NT2/D1 (cell line): ENCODE measurements at regions not wholly inside any gene's neighbourhood (a gene's known extent, or its start where the extent isn't known, plus 50 kb on each side); places are given as distances from the start of the nearest gene placed in this dataset.

Source experiments
- DNase-seq: peaks from one replicate; pipeline ENCODE4 v3.0.0-alpha.2; 2011; ENCODE audit warnings: low read depth, low spot score
- H3K27me3 ChIP-seq: 2 replicates; pipeline ENCODE4 v1.6.0; 2011; ENCODE audit warnings: mild to moderate bottlenecking; ENCODE audit not compliant: insufficient read length, insufficient read depth
- H3K36me3 ChIP-seq: 2 replicates; pipeline ENCODE4 v1.6.1; 2011; ENCODE audit warnings: mild to moderate bottlenecking, low read length, mixed read lengths; ENCODE audit not compliant: insufficient read depth, insufficient read length
- H3K4me1 ChIP-seq: 2 replicates; pipeline ENCODE4 v1.5.1; 2011; ENCODE audit not compliant: insufficient read depth, insufficient read length
- H3K4me3 ChIP-seq: 2 replicates; pipeline ENCODE4 v1.5.1; 2011; ENCODE audit warnings: low read depth; ENCODE audit not compliant: insufficient read length
- H3K9ac ChIP-seq: 2 replicates; pipeline ENCODE4 v1.6.0; 2011; ENCODE audit warnings: low read depth; ENCODE audit not compliant: insufficient read length
- H3K9me3 ChIP-seq: 2 replicates; pipeline ENCODE4 v1.5.1; 2011; ENCODE audit warnings: mild to moderate bottlenecking, low read length; ENCODE audit not compliant: insufficient read depth
- SUZ12 ChIP-seq: IDR thresholded peaks from 2 replicates; pipeline ENCODE4 v1.6.1; 2011; ENCODE audit not compliant: insufficient read length, insufficient read depth; ENCODE audit errors: extremely low read depth
- YY1 ChIP-seq: IDR thresholded peaks from 2 replicates; pipeline ENCODE4 v1.6.1; 2011; ENCODE audit not compliant: insufficient read length, insufficient read depth
- ZNF274 ChIP-seq: IDR thresholded peaks from 2 replicates; pipeline ENCODE4 v1.6.1; 2011; ENCODE audit warnings: mild to moderate bottlenecking, low read depth, low read length

GRCh38 chr1:181151378-181152326 lies 63.2 kb downstream of the IER5 start:
- Histone ChIP-seq H3K4me1 (no peaks in the 10 kb centered on the region), H3K36me3 (no peaks in the 10 kb centered on the region), H3K9ac (no peak overlapping the region), H3K27me3 (no peaks in the 10 kb centered on the region), H3K4me3 (no peak overlapping the region), H3K9me3 (peaks cover 12% of the 10 kb centered on the region)
- TF ChIP-seq ZNF274 (no peak), YY1 (no peak), SUZ12 (no peak)
- no peak for DNase-seq

DNA sequence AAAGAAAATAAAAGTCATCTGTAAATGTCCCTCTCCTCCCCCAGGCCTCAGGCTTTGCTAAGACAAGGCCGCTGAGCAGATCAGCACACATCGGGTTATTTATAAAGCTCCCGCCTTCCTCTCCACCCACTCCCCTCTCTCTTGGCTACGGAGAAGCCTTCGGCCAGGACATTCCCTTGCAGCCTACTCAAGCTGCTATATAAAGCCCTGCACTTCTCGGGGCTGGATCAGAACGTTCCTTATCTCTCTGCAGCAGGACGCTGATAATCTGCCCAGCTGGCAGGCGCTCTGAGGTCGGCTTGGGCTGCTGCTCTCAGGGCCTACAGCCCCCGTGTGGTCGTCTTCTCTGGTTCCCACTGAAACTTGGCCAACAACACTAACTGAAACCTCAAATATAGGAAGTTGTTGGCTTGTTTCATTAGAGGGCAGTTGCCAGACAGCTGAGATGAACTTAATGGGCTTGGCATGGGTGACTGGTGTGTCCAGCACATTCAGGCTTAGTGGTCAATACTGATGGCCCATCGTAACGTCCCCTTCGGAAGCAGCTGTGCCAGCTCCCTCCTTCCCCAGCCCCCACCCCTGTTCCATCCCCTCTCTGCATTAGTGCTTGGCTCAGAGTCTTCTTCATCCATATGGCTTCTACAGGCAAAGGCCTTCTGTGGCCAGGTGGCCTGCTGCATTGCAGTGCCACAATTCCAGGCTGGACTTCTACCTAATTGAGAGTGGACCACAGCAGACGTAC lies 64.6 kb downstream of the IER5 start:
- Histone ChIP-seq H3K4me1 (no peaks in the 10 kb centered on the region), H3K27me3 (no peaks in the 10 kb centered on the region), H3K36me3 (no peaks in the 10 kb centered on the region), H3K9me3 (peaks cover 16% of the 10 kb centered on the region), H3K4me3 (no peak overlapping the region), H3K9ac (peak overlapping the region; percentile 12)
- DNase-seq: no peak
- TF ChIP-seq SUZ12: no peak
- TF ChIP-seq YY1: no peak
- TF ChIP-seq ZNF274: no peak

DNA sequence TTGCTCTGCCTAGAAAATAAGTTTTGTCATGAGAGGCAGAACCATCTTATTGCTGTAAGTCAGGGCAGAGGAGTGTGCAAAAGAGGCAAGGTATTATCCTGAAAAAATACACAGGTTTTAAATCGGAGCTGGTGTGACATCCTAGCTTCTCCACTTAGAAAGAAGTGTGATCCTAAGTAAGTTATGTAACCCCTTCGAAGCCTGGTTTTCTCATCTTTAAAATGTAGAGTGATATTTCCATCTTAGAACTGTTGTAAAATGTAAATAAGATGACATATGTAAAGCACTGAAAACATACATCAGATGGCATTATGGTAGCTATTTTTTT lies 65.1 kb downstream of the IER5 start:
- peaks cover 16% of the 10 kb centered on the region for H3K9me3 ChIP-seq
- no peak overlapping the region for H3K4me3 ChIP-seq
- H3K27me3 ChIP-seq: no peaks in the 10 kb centered on the region
- DNase-seq: no peak
- H3K9ac ChIP-seq: no peak overlapping the region
- H3K4me1 ChIP-seq: no peaks in the 10 kb centered on the region
- TF ChIP-seq ZNF274 (no peak), SUZ12 (no peak), YY1 (no peak)
- no peaks in the 10 kb centered on the region for H3K36me3 ChIP-seq

DNA sequence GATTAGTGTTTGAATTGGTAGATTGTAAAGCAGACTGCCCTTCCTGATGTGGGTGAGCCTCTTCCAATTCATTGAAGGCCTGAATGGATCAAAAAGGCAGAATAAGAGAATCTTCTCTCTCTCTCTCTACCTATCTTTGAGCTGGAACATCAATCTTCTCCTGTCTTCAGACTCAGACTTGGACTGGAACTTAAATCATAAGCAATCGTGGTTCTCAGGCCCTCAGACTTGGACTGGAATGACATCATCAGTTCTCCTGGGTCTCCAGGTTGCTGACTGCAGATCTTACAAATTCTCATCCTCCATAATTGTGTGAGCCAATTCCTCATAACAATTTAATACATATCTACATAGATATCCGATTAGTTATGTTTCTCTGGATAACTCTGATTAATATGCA lies 66.8 kb downstream of the IER5 start:
- H3K4me1 ChIP-seq: no peaks in the 10 kb centered on the region
- no peak for DNase-seq
- H3K4me3 ChIP-seq: no peak overlapping the region
- no peak for TF ChIP-seq SUZ12
- no peaks in the 10 kb centered on the region for H3K27me3 ChIP-seq
- H3K9ac ChIP-seq: no peak overlapping the region
- H3K36me3 ChIP-seq: no peaks in the 10 kb centered on the region
- H3K9me3 ChIP-seq: peaks cover 16% of the 10 kb centered on the region

DNA sequence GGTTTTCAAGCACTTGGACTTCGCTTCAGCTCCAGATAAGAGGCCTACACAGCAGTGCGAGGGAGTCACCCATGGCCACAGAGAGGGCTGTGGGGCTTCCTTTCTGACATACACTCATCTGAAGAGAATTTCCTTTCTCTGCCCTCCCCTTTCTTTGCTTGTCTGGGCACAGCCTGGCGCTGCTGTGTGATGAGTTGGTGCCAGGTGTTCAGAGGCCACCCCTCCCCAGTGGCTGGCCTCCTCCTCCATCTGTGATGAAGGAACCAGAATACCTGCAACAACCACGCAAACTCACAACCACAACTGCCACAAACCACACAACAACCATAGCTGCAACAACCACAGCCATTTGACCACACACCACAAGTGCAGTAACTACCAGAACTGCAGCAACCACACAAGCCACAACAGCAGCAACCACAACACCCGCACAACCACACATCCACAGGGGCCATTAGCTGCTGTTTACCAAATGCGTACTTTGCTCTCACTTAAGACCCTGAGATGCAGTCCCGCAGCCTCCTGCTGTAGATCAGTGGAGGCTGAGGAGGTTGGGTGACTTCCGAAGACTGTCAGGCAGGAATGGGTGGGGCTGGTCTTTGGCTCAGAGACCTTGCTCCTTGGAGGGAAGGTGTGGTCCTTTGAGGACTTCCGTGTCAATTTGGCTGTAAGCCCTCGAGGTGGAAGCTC lies 71.1 kb downstream of the IER5 start:
- DNase-seq: no peak

GRCh38 chr1:181160322-181160721 lies 71.8 kb downstream of the IER5 start:
- no peak for DNase-seq
- Histone ChIP-seq H3K27me3 (no peaks in the 10 kb centered on the region), H3K36me3 (no peaks in the 10 kb centered on the region), H3K4me1 (no peaks in the 10 kb centered on the region), H3K4me3 (no peak overlapping the region), H3K9ac (no peak overlapping the region), H3K9me3 (peaks cover 32% of the 10 kb centered on the region)
- no peak for TF ChIP-seq YY1
- TF ChIP-seq SUZ12: no peak
- no peak for TF ChIP-seq ZNF274

More for the DNA sequence above, 71.1 kb downstream of the IER5 start:
- peaks cover 32% of the 10 kb centered on the region for H3K9me3 ChIP-seq
- no peak overlapping the region for H3K9ac ChIP-seq
- H3K36me3 ChIP-seq: no peaks in the 10 kb centered on the region
- no peak for TF ChIP-seq ZNF274
- no peak for TF ChIP-seq YY1
- no peak for TF ChIP-seq SUZ12
- H3K4me1 ChIP-seq: no peaks in the 10 kb centered on the region
- H3K27me3 ChIP-seq: no peaks in the 10 kb centered on the region
- no peak overlapping the region for H3K4me3 ChIP-seq

- H3K4me1 ChIP-seq: no peaks in the 10 kb centered on the region
- H3K36me3 ChIP-seq: no peaks in the 10 kb centered on the region
- H3K4me3 ChIP-seq: no peak overlapping the region
- no peak overlapping the region for H3K9ac ChIP-seq
- TF ChIP-seq ZNF274: no peak
- TF ChIP-seq YY1: no peak
- TF ChIP-seq SUZ12: no peak
- no peaks in the 10 kb centered on the region for H3K27me3 ChIP-seq
- H3K9me3 ChIP-seq: peaks cover 25% of the 10 kb centered on the region
- DNase-seq: no peak
Observed at GRCh38 chr1:181160998-181161870, 72.7 kb downstream of the IER5 start.
